K562 (cell line): ENCODE measurements at regions not wholly inside any gene's neighbourhood (a gene's known extent, or its start where the extent isn't known, plus 50 kb on each side); places are given as distances from the start of the nearest gene placed in this dataset.

ENCODE experiments used
- ATAC-seq: fragments of 200-7000 bp; cut with Tn5 transposase; 3 replicates; pipeline ENCODE4 v1.9.1; 2020; ENCODE audit warnings: moderate library complexity
- BruUV-seq: library from RNA; stranded (reverse); fragments of 400-500 nt; replicated peaks from 2 replicates; lab custom pipeline; 2021; lab: Mats Ljungman, UMichigan
- CTCF ChIA-PET: fragments of 300-600 bp; formaldehyde crosslinking; extraction: SDS; loops from one replicate; lab custom pipeline; 2021; ENCODE audit warnings: low intra/inter-chr PET ratio; lab: Yijun Ruan, JAX
- POLR2A ChIA-PET: fragments of 300-600, 350-650 bp; sonication (Branson Sonifier 250); formaldehyde crosslinking; extraction: SDS; loops from one replicate; lab custom pipeline; 2021; ENCODE audit warnings: antibody characterized with exemption, inconsistent platforms; lab: Yijun Ruan, JAX
- DNase-seq, 4 experiments: peaks; one replicate each; pipeline versions ENCODE4 v3.0.0 to v3.0.0-alpha.2; 2011 to 2018; ENCODE audit warnings: low spot score in 3 of 4, mixed read lengths in 3 of 4; ENCODE audit errors: extremely low read depth in 1 of 4
- FAIRE-seq: peaks from 2 replicates; lab custom pipeline; 2011; peaks lifted over from hg19 to GRCh38; lab: Jason Lieb, UNC
- H2AFZ ChIP-seq: 2 replicates; pipeline ENCODE4 v1.6.0; 2011; ENCODE audit warnings: low read depth, low read length, control low read depth, inconsistent platforms
- H3K27ac ChIP-seq: fragments of 200-600 bp; 3 replicates; pipeline ENCODE4 v1.8.0; 2011; ENCODE audit warnings: low read depth, mild to moderate bottlenecking, control low read depth, inconsistent platforms, low read length, moderate library complexity, mixed read lengths; ENCODE audit errors: extremely low read depth
- H3K27me3 ChIP-seq, 2 experiments: fragments of 300-600 bp in 1 of 2; 2 replicates in 1 of 2; 3 replicates in 1 of 2; pipeline versions ENCODE4 v1.6.0 to v1.8.0; 2011; ENCODE audit warnings: inconsistent platforms in 2 of 2, low read length in 2 of 2, mild to moderate bottlenecking in 1 of 2, mixed read lengths in 1 of 2, moderate library complexity in 1 of 2; ENCODE audit not compliant: control insufficient read depth in 2 of 2, insufficient read depth in 2 of 2
- H3K36me3 ChIP-seq: fragments of 300-600 bp; 3 replicates; pipeline ENCODE4 v1.8.0; 2011; ENCODE audit warnings: mild to moderate bottlenecking, low read length, inconsistent platforms; ENCODE audit not compliant: control insufficient read depth, insufficient read depth
- H3K4me1 ChIP-seq, 2 experiments: fragments of 200-600 bp in 1 of 2; replicated peaks in 1 of 2; 2 replicates in 1 of 2; 3 replicates in 1 of 2; pipeline versions ENCODE4 v1.5.1 to v1.8.0; 2011; ENCODE audit warnings: inconsistent platforms in 2 of 2, low read length in 2 of 2, mild to moderate bottlenecking in 1 of 2, mixed read lengths in 1 of 2, moderate library complexity in 1 of 2; ENCODE audit not compliant: control insufficient read depth in 2 of 2, insufficient read depth in 2 of 2
- H3K4me2 ChIP-seq: 2 replicates; pipeline ENCODE4 v1.6.1; 2011; ENCODE audit warnings: low read length, control low read depth, inconsistent platforms, mixed read lengths; ENCODE audit not compliant: insufficient read depth
- H3K4me3 ChIP-seq: fragments of 200-600 bp; sonication (generic), shearing (Covaris generic); 2 replicates; pipeline ENCODE4 v1.5.1; 2016; ENCODE audit warnings: control low read depth, inconsistent platforms
- H3K79me2 ChIP-seq: fragments of 200-600 bp; 3 replicates; pipeline ENCODE4 v1.8.0; 2011; ENCODE audit warnings: low read length, inconsistent platforms; ENCODE audit not compliant: control insufficient read depth, insufficient read depth
- H3K9ac ChIP-seq, 2 experiments: 2 replicates each; pipeline versions ENCODE4 v1.6.0 to v1.6.1; 2011; ENCODE audit warnings: low read depth in 2 of 2, low read length in 2 of 2, control low read depth in 1 of 2, inconsistent platforms in 1 of 2, mild to moderate bottlenecking in 1 of 2, mixed read lengths in 1 of 2; ENCODE audit not compliant: insufficient read depth in 1 of 2
- H3K9me1 ChIP-seq: one replicate; pipeline ENCODE4 v1.6.0; 2011; ENCODE audit warnings: inconsistent platforms, mild to moderate bottlenecking, low read length, moderate library complexity; ENCODE audit not compliant: control insufficient read depth, insufficient read depth
- H3K9me3 ChIP-seq: replicated peaks from 2 replicates; pipeline ENCODE4 v1.5.1; 2011; ENCODE audit warnings: low read depth, low read length, inconsistent platforms; ENCODE audit not compliant: control insufficient read depth, insufficient read depth
- H4K20me1 ChIP-seq: replicated peaks from 2 replicates; pipeline ENCODE4 v1.6.1; 2011; ENCODE audit warnings: low read length, inconsistent platforms, mixed read lengths; ENCODE audit not compliant: control insufficient read depth, insufficient read depth
- BHLHE40 ChIP-seq: IDR thresholded peaks from 2 replicates; pipeline ENCODE4 v1.6.1; 2011; ENCODE audit warnings: low read length, improper control_type of control experiment
- CTBP1 ChIP-seq: fragments of 450-650 bp; IDR thresholded peaks from 2 replicates; pipeline ENCODE4 v1.6.1; 2016; ENCODE audit warnings: borderline replicate concordance
- FIP1L1 ChIP-seq: fragments of 200-400 bp; formaldehyde crosslinking; IDR thresholded peaks from 2 replicates; pipeline ENCODE4 v1.6.1; 2018; ENCODE audit warnings: mild to moderate bottlenecking, low read depth, low read length; ENCODE audit not compliant: poor library complexity, severe bottlenecking
- HNRNPK ChIP-seq: fragments of 200-400 bp; formaldehyde crosslinking; IDR thresholded peaks from one replicate; pipeline ENCODE4 v1.6.1; 2018; ENCODE audit warnings: mild to moderate bottlenecking, low read depth, low read length; ENCODE audit not compliant: poor library complexity, severe bottlenecking
- MCM5 ChIP-seq: fragments of 450-650 bp; IDR thresholded peaks from 2 replicates; pipeline ENCODE4 v1.6.1; 2016; ENCODE audit warnings: low read depth
- NFIC ChIP-seq: fragments of 450-650 bp; IDR thresholded peaks from 2 replicates; pipeline ENCODE4 v1.6.1; 2017; ENCODE audit warnings: mild to moderate bottlenecking, inconsistent platforms
- NUFIP1 ChIP-seq: fragments of 450-650 bp; IDR thresholded peaks from 2 replicates; pipeline ENCODE4 v1.6.1; 2018; ENCODE audit not compliant: partially characterized antibody
- POLR2AphosphoS2 ChIP-seq: IDR thresholded peaks from 2 replicates; pipeline ENCODE4 v1.6.1; 2012; ENCODE audit warnings: low read length, improper control_type of control experiment
- SOX6 ChIP-seq: fragments of 450-650 bp; IDR thresholded peaks from 2 replicates; pipeline ENCODE4 v1.6.1; 2014; ENCODE audit warnings: mild to moderate bottlenecking
- SUPT5H ChIP-seq: fragments of 450-650 bp; IDR thresholded peaks from 2 replicates; pipeline ENCODE4 v1.6.1; 2016
- TAF15 ChIP-seq: fragments of 200-400 bp; formaldehyde crosslinking; IDR thresholded peaks from 2 replicates; pipeline ENCODE4 v1.6.1; 2017; ENCODE audit warnings: mild to moderate bottlenecking, low read depth, low read length, moderate library complexity
- ZNF311 ChIP-seq: fragments of 250-450 bp; sonication (Bioruptor Pico); IDR thresholded peaks from 2 replicates; pipeline ENCODE4 v1.4.0; 2020; ENCODE audit warnings: mild to moderate bottlenecking, moderate library complexity
- WGBS: fragments of 100-300 bp; shearing (Covaris generic); methylation state at CpG from one replicate; pipeline ENCODE4 v1.1.6; 2016; ENCODE audit warnings: low coverage, mixed read lengths; ENCODE audit not compliant: insufficient coverage; ENCODE audit errors: missing lambda C conversion rate; 5-methylcytosine and 5-hydroxymethylcytosine counted together
- in situ Hi-C: fragments of 300-500 bp; cut with MboI; formaldehyde crosslinking; loops from 4 replicates; pipeline ENCODE4 v1.15.0; 2018; ENCODE audit warnings: inconsistent platforms, mixed read lengths
- intact Hi-C: fragments of 100-400 bp; cut with micrococcal nuclease; formaldehyde crosslinking; loops from 2 replicates; pipeline ENCODE4 v1.14.2; 2022
- TF ChIP-seq, protein P1 (sequence below): sonication (generic); formaldehyde crosslinking; IDR thresholded peaks from 2 replicates; pipeline ENCODE4 v1.8.0; 2022; ENCODE audit warnings: mild to moderate bottlenecking, missing genetic modification reagents, borderline replicate concordance
- TF ChIP-seq, protein P2 (sequence below), 3 experiments: IDR thresholded peaks in 2 of 3; conservative IDR thresholded peaks in 1 of 3; 2 replicates each; pipeline ENCODE4 v1.5.1; 2011 to 2012; ENCODE audit warnings: low read length in 3 of 3, mild to moderate bottlenecking in 3 of 3, control low read depth in 2 of 3, improper control_type of control experiment in 1 of 3, inconsistent platforms in 1 of 3, low read depth in 1 of 3, mixed read lengths in 1 of 3, moderate library complexity in 1 of 3; ENCODE audit not compliant: insufficient read depth in 2 of 3

DNA sequence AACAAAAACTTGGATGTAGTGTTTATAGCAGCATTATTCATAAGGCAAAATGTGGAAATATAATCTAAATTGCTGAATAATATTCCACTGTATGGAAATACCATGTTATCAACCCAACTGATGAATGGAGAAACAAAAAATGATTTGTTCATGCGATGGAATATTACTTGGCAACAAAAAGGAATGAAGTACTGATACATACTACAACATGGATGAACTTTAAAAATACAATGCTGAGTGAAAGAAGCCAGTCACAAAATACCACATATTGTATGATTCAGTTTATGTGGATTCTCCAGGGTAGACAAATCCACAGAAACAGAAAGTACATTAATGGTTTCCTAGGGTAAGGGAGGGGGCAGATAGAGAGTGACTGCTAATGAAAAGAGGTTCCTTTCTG, 83.7 kb upstream of the DNAH5 start:
- H3K9ac ChIP-seq = no peak overlapping the region
- H3K4me3 ChIP-seq = no peak overlapping the region
- TF ChIP-seq NFIC = no peak
- TF ChIP-seq BHLHE40 = no peak
- no peak for TF ChIP-seq POLR2AphosphoS2
- in situ Hi-C loops = no loop called here
- no peak overlapping the region for H3K4me2 ChIP-seq
- ChIA-PET POLR2A (no interaction called here), CTCF (no interaction called here)
- H3K4me1 ChIP-seq = no peaks in the 10 kb centered on the region
- H4K20me1 ChIP-seq = no peaks in the 10 kb centered on the region
- H3K27ac ChIP-seq = no peak overlapping the region
- DNase-seq (no peak), ATAC-seq (no peak), FAIRE-seq (no peak)
- no TSS peak for BruUV-seq
- H3K27me3 ChIP-seq = peaks cover 0 to 2% of the 10 kb centered on the region in 2 experiments; a peak in 1 of 5 replicates
- no peaks in the 10 kb centered on the region for H3K79me2 ChIP-seq
- intact Hi-C loops = no loop called here
- 5% methylated on average over 1 of the region's 1 CpG for WGBS
- no peaks in the 10 kb centered on the region for H3K9me3 ChIP-seq
- H3K36me3 ChIP-seq = no peaks in the 10 kb centered on the region
- H2AFZ ChIP-seq = no peak overlapping the region
- no peaks in the 10 kb centered on the region for H3K9me1 ChIP-seq

DNA sequence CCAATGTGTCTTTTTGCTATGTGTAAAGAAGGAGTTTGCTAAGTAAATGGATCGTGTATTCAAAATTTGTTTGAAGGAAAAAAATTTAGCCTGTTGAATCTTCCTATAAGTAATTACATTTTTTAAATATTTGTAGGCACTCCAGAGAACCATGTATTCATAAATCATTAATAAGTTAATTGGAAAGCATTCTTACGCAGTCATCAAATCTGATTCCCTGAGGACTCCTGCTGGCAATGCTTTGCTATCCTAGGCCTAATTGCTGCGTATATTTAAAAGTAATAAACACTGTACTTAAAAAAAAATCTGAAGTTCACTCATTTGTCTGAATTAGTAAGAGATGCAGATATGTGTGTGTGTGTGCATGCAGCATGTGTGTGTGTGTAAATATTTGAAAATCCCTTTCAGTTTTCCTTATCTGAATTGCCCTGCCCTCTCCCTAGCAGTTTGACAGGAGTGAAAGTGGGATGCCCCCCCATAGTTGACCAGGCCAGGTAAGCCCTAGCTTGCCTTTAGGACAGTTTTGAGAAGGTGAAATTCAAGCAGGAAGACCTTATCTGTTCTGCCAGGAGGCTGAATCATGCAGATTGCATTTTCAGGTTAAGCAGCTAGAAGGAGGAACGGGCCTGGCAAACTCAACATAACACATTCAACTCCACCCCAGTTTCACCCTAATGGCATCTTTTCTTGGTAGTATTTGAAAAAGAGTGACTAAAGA, 81.2 kb upstream of the DNAH5 start:
- H3K9ac ChIP-seq = no peak overlapping the region
- BruUV-seq = no TSS peak
- H3K27me3 ChIP-seq = peaks cover 0 to 3% of the 10 kb centered on the region in 2 experiments; a peak in 1 of 5 replicates
- no peaks in the 10 kb centered on the region for H4K20me1 ChIP-seq
- no peaks in the 10 kb centered on the region for H3K9me3 ChIP-seq
- H3K9me1 ChIP-seq = no peaks in the 10 kb centered on the region
- H2AFZ ChIP-seq = no peak overlapping the region
- intact Hi-C loops = no loop called here
- H3K4me3 ChIP-seq = no peak overlapping the region
- 14% methylated on average over 4 of the region's 4 CpGs for WGBS
- no peak overlapping the region for H3K27ac ChIP-seq
- FAIRE-seq = no peak
- ChIA-PET POLR2A (no interaction called here), CTCF (no interaction called here)
- H3K4me1 ChIP-seq = no peaks in the 10 kb centered on the region
- DNase-seq = no peak
- H3K36me3 ChIP-seq = no peaks in the 10 kb centered on the region
- H3K79me2 ChIP-seq = no peaks in the 10 kb centered on the region
- no peak for ATAC-seq
- in situ Hi-C loops = no loop called here
- no peak overlapping the region for H3K4me2 ChIP-seq
- TF ChIP-seq, protein P1, sequence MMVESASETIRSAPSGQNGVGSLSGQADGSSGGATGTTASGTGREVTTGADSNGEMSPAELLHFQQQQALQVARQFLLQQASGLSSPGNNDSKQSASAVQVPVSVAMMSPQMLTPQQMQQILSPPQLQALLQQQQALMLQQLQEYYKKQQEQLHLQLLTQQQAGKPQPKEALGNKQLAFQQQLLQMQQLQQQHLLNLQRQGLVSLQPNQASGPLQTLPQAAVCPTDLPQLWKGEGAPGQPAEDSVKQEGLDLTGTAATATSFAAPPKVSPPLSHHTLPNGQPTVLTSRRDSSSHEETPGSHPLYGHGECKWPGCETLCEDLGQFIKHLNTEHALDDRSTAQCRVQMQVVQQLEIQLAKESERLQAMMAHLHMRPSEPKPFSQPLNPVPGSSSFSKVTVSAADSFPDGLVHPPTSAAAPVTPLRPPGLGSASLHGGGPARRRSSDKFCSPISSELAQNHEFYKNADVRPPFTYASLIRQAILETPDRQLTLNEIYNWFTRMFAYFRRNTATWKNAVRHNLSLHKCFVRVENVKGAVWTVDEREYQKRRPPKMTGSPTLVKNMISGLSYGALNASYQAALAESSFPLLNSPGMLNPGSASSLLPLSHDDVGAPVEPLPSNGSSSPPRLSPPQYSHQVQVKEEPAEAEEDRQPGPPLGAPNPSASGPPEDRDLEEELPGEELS (CRISPR knock-in tag) = no peak
- TF ChIP-seq TAF15 = no peak
- TF ChIP-seq SOX6 = no peak
- no peak for TF ChIP-seq SUPT5H
- TF ChIP-seq, protein P2, sequence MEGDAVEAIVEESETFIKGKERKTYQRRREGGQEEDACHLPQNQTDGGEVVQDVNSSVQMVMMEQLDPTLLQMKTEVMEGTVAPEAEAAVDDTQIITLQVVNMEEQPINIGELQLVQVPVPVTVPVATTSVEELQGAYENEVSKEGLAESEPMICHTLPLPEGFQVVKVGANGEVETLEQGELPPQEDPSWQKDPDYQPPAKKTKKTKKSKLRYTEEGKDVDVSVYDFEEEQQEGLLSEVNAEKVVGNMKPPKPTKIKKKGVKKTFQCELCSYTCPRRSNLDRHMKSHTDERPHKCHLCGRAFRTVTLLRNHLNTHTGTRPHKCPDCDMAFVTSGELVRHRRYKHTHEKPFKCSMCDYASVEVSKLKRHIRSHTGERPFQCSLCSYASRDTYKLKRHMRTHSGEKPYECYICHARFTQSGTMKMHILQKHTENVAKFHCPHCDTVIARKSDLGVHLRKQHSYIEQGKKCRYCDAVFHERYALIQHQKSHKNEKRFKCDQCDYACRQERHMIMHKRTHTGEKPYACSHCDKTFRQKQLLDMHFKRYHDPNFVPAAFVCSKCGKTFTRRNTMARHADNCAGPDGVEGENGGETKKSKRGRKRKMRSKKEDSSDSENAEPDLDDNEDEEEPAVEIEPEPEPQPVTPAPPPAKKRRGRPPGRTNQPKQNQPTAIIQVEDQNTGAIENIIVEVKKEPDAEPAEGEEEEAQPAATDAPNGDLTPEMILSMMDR (IDR thresholded peaks at IDR 0.05 in 2 of 3, conservative IDR thresholded peaks at IDR 0.05 in 1 of 3; ENCODE audit: insufficient read depth in 2 of 3, low read depth in 1 of 3, low read length in 3 of 3) = no peak
- TF ChIP-seq MCM5 = no peak
- TF ChIP-seq HNRNPK = no peak
- no peak for TF ChIP-seq ZNF311 (CRISPR knock-in tag)
- no peak for TF ChIP-seq NUFIP1
- no peak for TF ChIP-seq FIP1L1
- TF ChIP-seq CTBP1 = no peak
